CD4-positive, alpha-beta T cell (primary cell): ENCODE measurements at regions not wholly inside any gene's neighbourhood (a gene's known extent, or its start where the extent isn't known, plus 50 kb on each side); places are given as distances from the start of the nearest gene placed in this dataset.

Source experiments
- ATAC-seq: fragments of 200-7000 bp; cut with Tn5 transposase; one replicate; pipeline ENCODE4 v1.10.0; 2022; ENCODE audit warnings: mild to moderate bottlenecking; ENCODE audit not compliant: poor library complexity
- CTCF ChIA-PET: fragments of 350-600 bp; sonication (Branson Sonifier 250); formaldehyde crosslinking; loops from one replicate; lab custom pipeline; 2021; ENCODE audit warnings: antibody characterized with exemption, inconsistent platforms; lab: Charles Lee
- POLR2A ChIA-PET: fragments of 350-600 bp; sonication (Branson Sonifier 250); formaldehyde crosslinking; loops from one replicate; lab custom pipeline; 2021; ENCODE audit warnings: antibody characterized with exemption, inconsistent platforms; lab: Charles Lee
- DNase-seq, 14 experiments: peaks; one replicate each; pipeline ENCODE4 v3.0.0-alpha.2; 2013 to 2020; ENCODE audit warnings: mixed read lengths in 2 of 14
- H3K27ac ChIP-seq, 2 donors: one replicate each; pipeline versions ENCODE4 v1.5.1 to v1.7.0; 2013; ENCODE audit warnings: low read length in 2 of 2, low read depth in 1 of 2, mild to moderate bottlenecking in 1 of 2
- H3K27me3 ChIP-seq, 2 experiments: 1 replicate in 1 of 2; 2 replicates in 1 of 2; pipeline versions ENCODE4 v1.6.1 to v1.7.0; 2013; ENCODE audit warnings: low read length in 2 of 2, control low read depth in 1 of 2, mild to moderate bottlenecking in 1 of 2, moderate library complexity in 1 of 2; ENCODE audit not compliant: insufficient read depth in 2 of 2, control insufficient read depth in 1 of 2
- H3K36me3 ChIP-seq: one replicate; pipeline ENCODE4 v1.6.1; 2013; ENCODE audit warnings: low read length, control low read depth; ENCODE audit not compliant: insufficient read depth
- H3K4me1 ChIP-seq: one replicate; pipeline ENCODE4 v1.6.1; 2013; ENCODE audit warnings: low read length, control low read depth; ENCODE audit not compliant: insufficient read depth
- H3K4me3 ChIP-seq: one replicate; pipeline ENCODE4 v1.5.1; 2013; ENCODE audit warnings: mild to moderate bottlenecking, low read length, moderate library complexity
- H3K9me3 ChIP-seq, 2 experiments: 1 replicate in 1 of 2; 2 replicates in 1 of 2; pipeline versions ENCODE4 v1.6.1 to v1.7.0; 2013; ENCODE audit warnings: low read length in 2 of 2, mild to moderate bottlenecking in 2 of 2, control low read depth in 1 of 2, moderate library complexity in 1 of 2; ENCODE audit not compliant: control insufficient read depth in 1 of 2, insufficient read depth in 1 of 2
- H3K27ac Mint-ChIP-seq: one replicate; pipeline ENCODE4 v1.8.0; 2020; ENCODE audit warnings: mixed read lengths
- H3K27me3 Mint-ChIP-seq: one replicate; pipeline ENCODE4 v1.8.0; 2021; ENCODE audit warnings: mixed read lengths
- H3K36me3 Mint-ChIP-seq: one replicate; pipeline ENCODE4 v1.8.0; 2021; ENCODE audit warnings: low read depth, mixed read lengths
- H3K4me1 Mint-ChIP-seq: one replicate; pipeline ENCODE4 v1.8.0; 2021; ENCODE audit warnings: low read depth, mixed read lengths
- H3K4me3 Mint-ChIP-seq: one replicate; pipeline ENCODE4 v1.8.0; 2020; ENCODE audit warnings: mild to moderate bottlenecking, mixed read lengths
- H3K9me3 Mint-ChIP-seq: one replicate; pipeline ENCODE4 v1.8.0; 2020; ENCODE audit warnings: mixed read lengths
- intact Hi-C, 2 experiments: fragments of 100-400 bp; cut with DNase I in 1 of 2; cut with micrococcal nuclease in 1 of 2; formaldehyde crosslinking; loops; one replicate each; pipeline versions ENCODE4 v1.15.1 to v1.9.0; 2023 to 2025; cut with DNase I, micrococcal nuclease
- TF ChIP-seq, protein P1 (sequence below): fragments of 200-600 bp; IDR thresholded peaks from one replicate; pipeline ENCODE4 v1.8.0; 2022; ENCODE audit warnings: antibody characterized with exemption, mild to moderate bottlenecking

DNA sequence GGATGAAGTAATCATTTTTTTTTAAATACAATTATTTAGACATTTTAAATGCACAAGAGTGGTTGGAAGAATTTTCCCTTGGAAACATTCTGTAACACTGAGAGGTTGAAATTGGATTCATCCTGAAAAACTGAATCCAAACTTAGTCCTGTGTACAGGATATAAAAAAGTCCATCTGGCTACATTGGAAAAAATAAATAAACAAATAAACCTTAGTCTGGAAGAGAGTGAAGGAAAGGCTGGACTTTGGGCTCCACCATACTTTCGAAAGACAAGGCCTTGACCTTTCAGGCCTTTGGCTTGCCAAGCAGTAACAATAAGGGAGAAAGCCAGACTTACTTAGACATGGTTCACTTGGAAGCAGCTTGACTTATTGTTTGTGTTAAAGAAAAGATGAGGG is 664.3 kb downstream of the TENT5A start:
- DNase-seq: no peak
- peaks cover under 1% of the 10 kb centered on the region for H3K9me3 Mint-ChIP-seq
- no peaks in the 10 kb centered on the region for H3K4me1 ChIP-seq
- CTCF ChIA-PET: no interaction called here
- H3K9me3 ChIP-seq: peaks cover 0 to 6% of the 10 kb centered on the region in 2 experiments
- intact Hi-C loops: no loop called here
- no peak overlapping the region for H3K27ac ChIP-seq
- H3K4me3 ChIP-seq: no peak overlapping the region
- H3K27me3 Mint-ChIP-seq: no peaks in the 10 kb centered on the region
- ATAC-seq: no peak
- no peak overlapping the region for H3K4me3 Mint-ChIP-seq
- TF ChIP-seq, protein P1, sequence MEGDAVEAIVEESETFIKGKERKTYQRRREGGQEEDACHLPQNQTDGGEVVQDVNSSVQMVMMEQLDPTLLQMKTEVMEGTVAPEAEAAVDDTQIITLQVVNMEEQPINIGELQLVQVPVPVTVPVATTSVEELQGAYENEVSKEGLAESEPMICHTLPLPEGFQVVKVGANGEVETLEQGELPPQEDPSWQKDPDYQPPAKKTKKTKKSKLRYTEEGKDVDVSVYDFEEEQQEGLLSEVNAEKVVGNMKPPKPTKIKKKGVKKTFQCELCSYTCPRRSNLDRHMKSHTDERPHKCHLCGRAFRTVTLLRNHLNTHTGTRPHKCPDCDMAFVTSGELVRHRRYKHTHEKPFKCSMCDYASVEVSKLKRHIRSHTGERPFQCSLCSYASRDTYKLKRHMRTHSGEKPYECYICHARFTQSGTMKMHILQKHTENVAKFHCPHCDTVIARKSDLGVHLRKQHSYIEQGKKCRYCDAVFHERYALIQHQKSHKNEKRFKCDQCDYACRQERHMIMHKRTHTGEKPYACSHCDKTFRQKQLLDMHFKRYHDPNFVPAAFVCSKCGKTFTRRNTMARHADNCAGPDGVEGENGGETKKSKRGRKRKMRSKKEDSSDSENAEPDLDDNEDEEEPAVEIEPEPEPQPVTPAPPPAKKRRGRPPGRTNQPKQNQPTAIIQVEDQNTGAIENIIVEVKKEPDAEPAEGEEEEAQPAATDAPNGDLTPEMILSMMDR: no peak
- no peaks in the 10 kb centered on the region for H3K36me3 ChIP-seq
- H3K27ac Mint-ChIP-seq: no peak overlapping the region
- POLR2A ChIA-PET: no interaction called here
- H3K4me1 Mint-ChIP-seq: no peaks in the 10 kb centered on the region
- H3K27me3 ChIP-seq: no peaks in the 10 kb centered on the region
- no peaks in the 10 kb centered on the region for H3K36me3 Mint-ChIP-seq

DNA sequence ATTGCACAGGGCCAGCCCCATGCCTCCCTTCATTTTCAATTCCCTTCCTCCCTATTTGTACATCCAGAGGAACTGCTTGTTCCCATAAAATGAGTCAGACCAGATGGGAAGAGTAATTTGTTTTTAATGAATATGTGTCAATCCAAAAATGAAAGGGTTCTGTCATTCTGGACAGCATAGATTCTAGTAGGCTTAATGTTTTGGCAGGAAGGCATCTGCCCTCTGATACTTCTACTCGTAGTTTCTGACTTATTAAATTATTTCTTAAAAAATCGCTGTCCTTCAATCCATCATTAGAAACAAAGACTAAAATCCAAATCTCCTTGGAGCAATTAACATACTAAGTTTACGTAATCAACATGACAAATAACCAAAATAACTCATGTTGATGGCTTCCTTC is 665.5 kb downstream of the TENT5A start:
- DNase-seq (no peak), ATAC-seq (no peak)
- CTCF ChIA-PET: no interaction called here
- H3K9me3 ChIP-seq: peaks cover 0 to 3% of the 10 kb centered on the region in 2 experiments
- no peaks in the 10 kb centered on the region for H3K4me1 ChIP-seq
- Mint-ChIP-seq H3K27me3 (no peaks in the 10 kb centered on the region), H3K27ac (no peak overlapping the region), H3K36me3 (no peaks in the 10 kb centered on the region), H3K4me3 (no peak overlapping the region), H3K4me1 (no peaks in the 10 kb centered on the region), H3K9me3 (no peaks in the 10 kb centered on the region)
- POLR2A ChIA-PET: no interaction called here
- H3K27me3 ChIP-seq: no peaks in the 10 kb centered on the region
- H3K36me3 ChIP-seq: no peaks in the 10 kb centered on the region
- no peak overlapping the region for H3K27ac ChIP-seq
- no peak overlapping the region for H3K4me3 ChIP-seq
- TF ChIP-seq, protein P1: no peak
- intact Hi-C loops: no loop called here

DNA sequence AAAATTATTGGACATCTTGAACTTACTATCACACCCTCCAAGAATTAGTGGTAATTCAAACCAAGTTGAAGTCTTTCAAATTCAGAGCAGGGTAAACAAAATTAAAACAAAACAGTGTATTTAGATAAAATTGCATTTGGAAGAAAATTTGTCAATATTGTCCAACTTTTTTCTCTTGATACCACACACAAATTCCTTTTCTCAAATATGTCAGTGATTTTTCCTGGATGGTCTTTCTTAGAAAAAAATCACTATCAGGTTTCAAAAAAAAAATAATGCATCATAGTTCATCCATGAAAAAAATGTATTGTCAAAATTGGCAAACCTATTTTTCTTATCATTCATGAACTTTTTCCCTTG is 667.1 kb downstream of the TENT5A start:
- no peak overlapping the region for H3K4me3 Mint-ChIP-seq
- intact Hi-C loops: no loop called here
- CTCF ChIA-PET: no interaction called here
- no peaks in the 10 kb centered on the region for H3K9me3 Mint-ChIP-seq
- TF ChIP-seq, protein P1: no peak
- no peak overlapping the region for H3K27ac ChIP-seq
- no peaks in the 10 kb centered on the region for H3K4me1 ChIP-seq
- ATAC-seq (no peak), DNase-seq (no peak)
- no peaks in the 10 kb centered on the region for H3K27me3 Mint-ChIP-seq
- peaks cover 0 to 3% of the 10 kb centered on the region in 2 experiments for H3K9me3 ChIP-seq
- H3K4me3 ChIP-seq: no peak overlapping the region
- H3K36me3 ChIP-seq: no peaks in the 10 kb centered on the region
- H3K4me1 Mint-ChIP-seq: no peaks in the 10 kb centered on the region
- no peaks in the 10 kb centered on the region for H3K27me3 ChIP-seq
- no peak overlapping the region for H3K27ac Mint-ChIP-seq
- POLR2A ChIA-PET: no interaction called here
- no peaks in the 10 kb centered on the region for H3K36me3 Mint-ChIP-seq
